22Rv1 (cell line): ENCODE measurements at regions not wholly inside any gene's neighbourhood (a gene's known extent, or its start where the extent isn't known, plus 50 kb on each side); places are given as distances from the start of the nearest gene placed in this dataset.

Experiments used
- H3K27ac ChIP-seq: fragments of 450-650 bp; 2 replicates; pipeline ENCODE4 v1.5.1; 2017
- ZFX ChIP-seq: fragments of 450-650 bp; IDR thresholded peaks from 2 replicates; pipeline ENCODE4 v1.6.1; 2017; ENCODE audit warnings: antibody characterized with exemption, borderline replicate concordance
- TF ChIP-seq, protein P1 (sequence below): fragments of 450-650 bp; IDR thresholded peaks from 2 replicates; pipeline ENCODE4 v1.5.1; 2017; ENCODE audit warnings: mild to moderate bottlenecking

- no peak for TF ChIP-seq ZFX
- TF ChIP-seq, protein P1, sequence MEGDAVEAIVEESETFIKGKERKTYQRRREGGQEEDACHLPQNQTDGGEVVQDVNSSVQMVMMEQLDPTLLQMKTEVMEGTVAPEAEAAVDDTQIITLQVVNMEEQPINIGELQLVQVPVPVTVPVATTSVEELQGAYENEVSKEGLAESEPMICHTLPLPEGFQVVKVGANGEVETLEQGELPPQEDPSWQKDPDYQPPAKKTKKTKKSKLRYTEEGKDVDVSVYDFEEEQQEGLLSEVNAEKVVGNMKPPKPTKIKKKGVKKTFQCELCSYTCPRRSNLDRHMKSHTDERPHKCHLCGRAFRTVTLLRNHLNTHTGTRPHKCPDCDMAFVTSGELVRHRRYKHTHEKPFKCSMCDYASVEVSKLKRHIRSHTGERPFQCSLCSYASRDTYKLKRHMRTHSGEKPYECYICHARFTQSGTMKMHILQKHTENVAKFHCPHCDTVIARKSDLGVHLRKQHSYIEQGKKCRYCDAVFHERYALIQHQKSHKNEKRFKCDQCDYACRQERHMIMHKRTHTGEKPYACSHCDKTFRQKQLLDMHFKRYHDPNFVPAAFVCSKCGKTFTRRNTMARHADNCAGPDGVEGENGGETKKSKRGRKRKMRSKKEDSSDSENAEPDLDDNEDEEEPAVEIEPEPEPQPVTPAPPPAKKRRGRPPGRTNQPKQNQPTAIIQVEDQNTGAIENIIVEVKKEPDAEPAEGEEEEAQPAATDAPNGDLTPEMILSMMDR: no peak
- no peak overlapping the region for H3K27ac ChIP-seq
These were observed 85.8 kb downstream of the RBM43 start for GRCh38 chr2:151175864-151176263.

DNA sequence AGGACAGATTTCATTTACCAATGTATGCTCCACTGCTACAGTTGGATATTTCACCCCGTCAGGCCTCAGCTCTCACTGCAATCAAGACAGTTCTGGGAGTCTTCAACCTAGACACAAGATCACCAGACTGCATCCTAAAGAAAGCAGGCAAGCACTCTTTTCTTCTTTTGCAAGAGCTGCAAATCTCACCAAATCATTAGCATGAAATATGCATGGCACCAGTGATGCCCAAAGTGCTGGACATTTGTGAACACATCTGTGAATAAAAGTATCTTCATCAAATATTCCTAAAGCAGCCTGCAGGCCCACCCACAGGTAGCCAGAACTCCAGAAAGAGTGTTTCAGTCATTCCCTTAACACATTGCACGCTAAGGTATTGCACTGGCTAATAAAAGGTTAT, 87.5 kb downstream of the RBM43 start:
- H3K27ac ChIP-seq: no peak overlapping the region
- TF ChIP-seq, protein P1: no peak
- no peak for TF ChIP-seq ZFX

- TF ChIP-seq, protein P1: no peak
- TF ChIP-seq ZFX: no peak
- H3K27ac ChIP-seq: no peak overlapping the region
These were observed 90.5 kb downstream of the RBM43 start for GRCh38 chr2:151171186-151171585.

- TF ChIP-seq, protein P1: no peak
- TF ChIP-seq ZFX: no peak
- no peak overlapping the region for H3K27ac ChIP-seq
These were observed 95.3 kb downstream of the RBM43 start for GRCh38 chr2:151166410-151166809.

GRCh38 chr2:151165105-151165684, 96.5 kb downstream of the RBM43 start:
- no peak overlapping the region for H3K27ac ChIP-seq

GRCh38 chr2:151161821-151162551, 99.7 kb downstream of the RBM43 start:
- TF ChIP-seq ZFX: no peak
- H3K27ac ChIP-seq: no peak overlapping the region

More at GRCh38 chr2:151165105-151165684, 96.5 kb downstream of the RBM43 start:
- TF ChIP-seq ZFX: no peak
- TF ChIP-seq, protein P1: no peak

DNA sequence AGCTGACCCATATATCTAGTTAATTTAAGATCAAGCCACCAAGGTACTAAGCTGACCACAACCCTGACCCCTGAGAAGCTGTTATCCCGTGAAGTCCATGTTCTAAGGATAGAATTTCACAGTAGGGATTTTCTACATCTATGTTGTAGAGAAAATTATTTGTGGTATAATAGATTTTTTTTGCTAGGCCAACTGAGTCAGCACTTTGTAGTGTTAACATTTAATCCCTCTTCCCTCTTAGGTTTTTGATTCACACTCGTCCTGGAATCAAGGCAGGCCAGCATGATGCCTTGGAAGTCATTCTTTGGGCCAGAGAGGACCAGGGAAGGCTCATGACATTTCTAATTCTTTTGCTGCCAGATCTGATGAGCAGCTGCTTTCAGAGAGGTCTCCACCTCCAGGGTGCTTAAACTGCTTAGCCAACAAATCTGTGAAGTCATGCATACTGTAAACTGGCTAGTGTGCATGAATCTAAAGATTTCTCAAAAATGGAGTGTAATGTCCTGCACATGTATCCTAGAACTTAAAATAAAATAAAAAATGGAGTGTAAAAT, 102.5 kb downstream of the RBM43 start:
- H3K27ac ChIP-seq: no peak overlapping the region
- TF ChIP-seq, protein P1: no peak
- no peak for TF ChIP-seq ZFX
